ENCODE measurements at regions not wholly inside any gene's neighbourhood (a gene's known extent, or its start where the extent isn't known, plus 50 kb on each side); places are given as distances from the start of the nearest gene placed in this dataset.

GRCh38 chr11:95714843-95715776, 74.5 kb downstream of the FAM76B start:
- H3K4me1 Mint-ChIP-seq, result peaks cover 0 to under 1% of the 10 kb centered on the region in 2 donors
- DNase-seq, result no peak

GRCh38 chr11:95713428-95713827, 76.2 kb downstream of the FAM76B start:
- no peak for ATAC-seq
- DNase-seq, result no peak
- no peak overlapping the region for H3K27ac Mint-ChIP-seq
- H3K4me1 ChIP-seq (ENCODE audit: control insufficient read depth, insufficient read depth, low read length), result no peaks in the 10 kb centered on the region
- H3K27me3 ChIP-seq (ENCODE audit: control insufficient read depth, insufficient read depth, low read length), result no peaks in the 10 kb centered on the region
- H3K27me3 Mint-ChIP-seq (ENCODE audit: low read depth in 2 of 2), result peaks cover 23 to 28% of the 10 kb centered on the region in 2 donors
- intact Hi-C loops (cut with micrococcal nuclease), result no loop called here
- H3K4me1 Mint-ChIP-seq, result no peaks in the 10 kb centered on the region
- no peak overlapping the region for H3K27ac ChIP-seq (ENCODE audit: low read length)
- no peaks in the 10 kb centered on the region for H3K36me3 Mint-ChIP-seq
- H3K9me3 ChIP-seq (ENCODE audit: control insufficient read depth, insufficient read depth, low read length), result no peaks in the 10 kb centered on the region
- no peak overlapping the region for H3K4me3 ChIP-seq (ENCODE audit: low read length)
- no peak for TF ChIP-seq CTCF (IDR thresholded peaks at IDR 0.05)
- H3K4me3 Mint-ChIP-seq, result no peak overlapping the region
- H3K9me3 Mint-ChIP-seq, result no peaks in the 10 kb centered on the region
- WGBS (ENCODE audit: insufficient coverage), result 75% methylated on average over 1 of the region's 3 CpGs
- no peaks in the 10 kb centered on the region for H3K36me3 ChIP-seq (ENCODE audit: control insufficient read depth, insufficient read depth, low read length)

More at GRCh38 chr11:95714843-95715776, 74.5 kb downstream of the FAM76B start:
- H3K4me1 ChIP-seq (ENCODE audit: control insufficient read depth, insufficient read depth, low read length), result peaks cover 3% of the 10 kb centered on the region
- no peak overlapping the region for H3K4me3 ChIP-seq (ENCODE audit: low read length)
- intact Hi-C loops (cut with micrococcal nuclease), result no loop called here
- no peaks in the 10 kb centered on the region for H3K9me3 ChIP-seq (ENCODE audit: control insufficient read depth, insufficient read depth, low read length)
- H3K9me3 Mint-ChIP-seq, result no peaks in the 10 kb centered on the region
- H3K36me3 ChIP-seq (ENCODE audit: control insufficient read depth, insufficient read depth, low read length), result no peaks in the 10 kb centered on the region
- H3K36me3 Mint-ChIP-seq, result no peaks in the 10 kb centered on the region
- H3K27me3 Mint-ChIP-seq (ENCODE audit: low read depth in 2 of 2), result peaks cover 21 to 23% of the 10 kb centered on the region in 2 donors
- 100% methylated on average over 1 of the region's 5 CpGs for WGBS (ENCODE audit: insufficient coverage)
- no peak for ATAC-seq
- H3K27me3 ChIP-seq (ENCODE audit: control insufficient read depth, insufficient read depth, low read length), result no peaks in the 10 kb centered on the region
- H3K27ac Mint-ChIP-seq, result no peak overlapping the region
- TF ChIP-seq CTCF (IDR thresholded peaks at IDR 0.05), result no peak
- no peak overlapping the region for H3K4me3 Mint-ChIP-seq
- H3K27ac ChIP-seq (ENCODE audit: low read length), result peak overlapping the region; percentile 62

- intact Hi-C loops (cut with micrococcal nuclease), result no loop called here
- no peak overlapping the region for H3K4me3 ChIP-seq (ENCODE audit: low read length)
- H3K4me1 Mint-ChIP-seq, result no peaks in the 10 kb centered on the region
These were observed 77.7 kb downstream of the FAM76B start for GRCh38 chr11:95711945-95712221.

More at GRCh38 chr11:95711945-95712221, 77.7 kb downstream of the FAM76B start:
- ATAC-seq, result no peak
- H3K36me3 ChIP-seq (ENCODE audit: control insufficient read depth, insufficient read depth, low read length), result no peaks in the 10 kb centered on the region
- H3K9me3 Mint-ChIP-seq, result no peaks in the 10 kb centered on the region
- no peaks in the 10 kb centered on the region for H3K27me3 ChIP-seq (ENCODE audit: control insufficient read depth, insufficient read depth, low read length)
- H3K4me3 Mint-ChIP-seq, result no peak overlapping the region
- DNase-seq, result no peak
- no peaks in the 10 kb centered on the region for H3K4me1 ChIP-seq (ENCODE audit: control insufficient read depth, insufficient read depth, low read length)
- peaks cover 19% of the 10 kb centered on the region in 2 donors for H3K27me3 Mint-ChIP-seq (ENCODE audit: low read depth in 2 of 2)
- H3K9me3 ChIP-seq (ENCODE audit: control insufficient read depth, insufficient read depth, low read length), result no peaks in the 10 kb centered on the region
- no peak overlapping the region for H3K27ac ChIP-seq (ENCODE audit: low read length)
- H3K36me3 Mint-ChIP-seq, result no peaks in the 10 kb centered on the region
- no peak for TF ChIP-seq CTCF (IDR thresholded peaks at IDR 0.05)
- no peak overlapping the region for H3K27ac Mint-ChIP-seq
- WGBS (ENCODE audit: insufficient coverage), result 70% methylated on average over 1 of the region's 3 CpGs
